Thymus (tissue), 11 donors: ENCODE measurements at regions not wholly inside any gene's neighbourhood (a gene's known extent, or its start where the extent isn't known, plus 50 kb on each side); places are given as distances from the start of the nearest gene placed in this dataset.

ENCODE experiments used
- DNase-seq, 9 donors: peaks; one replicate each; pipeline ENCODE4 v3.0.0-alpha.2; 2013; ENCODE audit warnings: low spot score in 9 of 9, low read depth in 6 of 9, missing footprints in 1 of 9
- H3K27ac ChIP-seq, 2 donors: one replicate each; pipeline ENCODE4 v1.5.1; 2013; ENCODE audit warnings: control low read depth in 1 of 2, low read depth in 1 of 2, low read length in 1 of 2, mild to moderate bottlenecking in 1 of 2, moderate library complexity in 1 of 2
- H3K27me3 ChIP-seq, 2 donors: one replicate each; pipeline ENCODE4 v1.5.1; 2013; ENCODE audit warnings: low read length in 1 of 2; ENCODE audit not compliant: control insufficient read depth in 2 of 2, insufficient read depth in 1 of 2
- H3K36me3 ChIP-seq, 2 donors: one replicate each; pipeline ENCODE4 v1.5.1; 2013; ENCODE audit warnings: low read length in 1 of 2, mild to moderate bottlenecking in 1 of 2, moderate library complexity in 1 of 2; ENCODE audit not compliant: control insufficient read depth in 2 of 2, insufficient read depth in 2 of 2
- H3K4me1 ChIP-seq, 2 donors: one replicate each; pipeline ENCODE4 v1.5.1; 2013; ENCODE audit warnings: low read length in 2 of 2; ENCODE audit not compliant: control insufficient read depth in 2 of 2, insufficient read depth in 2 of 2
- H3K4me3 ChIP-seq, 2 donors: one replicate each; pipeline ENCODE4 v1.5.1; 2013; ENCODE audit warnings: low read length in 2 of 2, control low read depth in 1 of 2, mild to moderate bottlenecking in 1 of 2
- H3K9me3 ChIP-seq, 2 donors: one replicate each; pipeline ENCODE4 v1.5.1; 2013; ENCODE audit warnings: low read length in 1 of 2, mild to moderate bottlenecking in 1 of 2; ENCODE audit not compliant: control insufficient read depth in 2 of 2, insufficient read depth in 1 of 2
- WGBS: extraction: QIAGEN DNeasy Blood & Tissue Kit; methylation state at CpG from one replicate; pipeline ENCODE4 v1.1.7; 2013; 5-methylcytosine and 5-hydroxymethylcytosine counted together
- donor health status: healthy.

GRCh38 chr18:55064073-55064472 lies 104.8 kb upstream of the CCDC68 start:
- Histone ChIP-seq H3K9me3 (no peaks in the 10 kb centered on the region), H3K4me3 (no peak overlapping the region), H3K27ac (no peak overlapping the region), H3K4me1 (no peaks in the 10 kb centered on the region), H3K27me3 (no peaks in the 10 kb centered on the region), H3K36me3 (no peaks in the 10 kb centered on the region)
- DNase-seq, result no peak
- 94% methylated on average over 4 of the region's 4 CpGs for WGBS

DNA sequence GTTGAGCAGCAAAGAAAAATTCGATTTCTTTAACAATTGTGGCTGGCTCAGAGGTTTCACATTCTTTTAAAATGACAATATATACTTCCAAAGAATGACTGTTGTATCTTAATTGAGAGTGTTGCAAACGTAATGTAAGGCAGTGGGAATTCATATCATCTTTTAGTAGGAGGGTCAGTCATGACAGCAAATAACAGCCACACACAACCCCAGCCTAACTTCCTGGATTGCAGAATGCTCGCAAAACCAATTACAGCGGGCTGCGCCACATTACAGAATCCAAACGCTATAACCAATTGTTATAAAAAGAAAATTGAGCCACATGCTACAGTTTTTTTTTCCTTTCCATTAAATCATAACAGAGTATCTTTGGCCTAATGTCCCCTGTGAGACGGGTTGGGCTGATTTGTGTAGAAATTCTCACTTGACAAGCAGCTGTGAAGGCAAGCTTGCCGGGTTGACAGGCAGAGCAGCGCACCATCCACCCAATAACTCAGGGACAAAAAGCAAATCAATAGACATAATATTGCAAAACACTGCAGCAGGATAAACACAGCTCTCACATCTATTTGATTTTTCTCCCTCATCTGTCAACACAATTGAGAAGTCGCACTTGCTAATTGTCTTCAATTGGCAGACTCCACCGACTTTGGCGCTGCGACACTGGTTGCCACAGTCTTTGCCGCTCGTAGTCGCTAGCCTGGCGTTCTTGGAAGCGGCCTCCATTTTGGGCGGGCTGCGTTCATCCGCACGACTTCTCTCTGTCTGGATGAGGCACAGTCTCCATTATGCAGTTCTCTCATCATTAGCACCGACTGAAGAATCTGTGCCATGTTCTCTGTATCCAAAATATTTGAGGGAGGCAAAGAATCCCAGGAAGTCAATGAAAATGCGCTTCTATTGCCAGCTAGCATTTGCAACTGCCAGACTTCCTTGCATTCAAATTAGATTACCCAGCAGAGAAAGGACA lies 95.0 kb upstream of the CCDC68 start:
- DNase-seq, result no peak

DNA sequence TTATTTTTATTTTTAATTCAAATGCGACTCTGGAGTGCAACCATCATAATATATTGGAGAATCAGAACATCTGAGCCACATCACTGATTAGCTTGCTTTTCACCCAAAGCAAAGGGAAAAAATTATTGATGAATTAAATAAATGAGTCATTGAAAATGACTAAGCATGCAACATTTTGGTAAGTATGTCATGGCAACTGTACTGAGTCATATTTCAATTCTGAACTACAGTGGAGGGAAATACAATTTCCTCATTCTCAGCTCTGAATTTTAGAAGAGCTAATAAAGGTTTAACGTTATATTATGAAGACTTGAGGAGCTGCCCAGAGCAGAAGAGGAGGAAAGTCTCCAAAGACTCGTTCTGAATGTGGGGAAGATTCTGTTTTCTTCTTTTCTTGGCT lies 89.6 kb upstream of the CCDC68 start:
- H3K4me1 ChIP-seq, result no peaks in the 10 kb centered on the region
- 64% methylated on average over 3 of the region's 3 CpGs for WGBS

More for the DNA sequence above, 95.0 kb upstream of the CCDC68 start:
- no peaks in the 10 kb centered on the region for H3K36me3 ChIP-seq
- H3K4me3 ChIP-seq, result no peak overlapping the region
- H3K27me3 ChIP-seq, result no peaks in the 10 kb centered on the region
- no peaks in the 10 kb centered on the region for H3K9me3 ChIP-seq
- no peak overlapping the region for H3K27ac ChIP-seq
- no peaks in the 10 kb centered on the region for H3K4me1 ChIP-seq
- 95% methylated on average over 24 of the region's 24 CpGs for whole genome bisulfite sequencing

DNA sequence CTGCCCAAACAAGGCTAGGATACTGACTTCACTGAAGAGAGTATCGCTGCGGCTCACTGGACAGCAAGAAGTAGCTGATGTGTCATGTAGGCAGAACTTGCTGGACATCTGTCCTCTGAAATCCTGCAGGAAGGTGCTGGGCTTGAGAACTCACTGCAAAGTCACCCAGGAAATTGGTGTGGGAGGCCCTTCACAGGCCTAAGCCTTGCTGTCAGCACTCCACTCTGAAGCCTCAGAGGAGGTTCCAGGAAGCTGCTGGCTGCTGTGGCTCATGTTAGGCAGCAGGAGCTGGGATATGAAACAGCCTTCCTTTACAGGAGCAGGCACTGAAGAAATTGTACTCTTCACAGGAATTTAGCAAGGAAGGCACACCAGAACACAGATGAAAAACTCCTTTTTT lies 88.3 kb upstream of the CCDC68 start:
- no peaks in the 10 kb centered on the region for H3K36me3 ChIP-seq
- H3K27me3 ChIP-seq, result no peaks in the 10 kb centered on the region
- H3K27ac ChIP-seq, result no peak overlapping the region
- H3K9me3 ChIP-seq, result no peaks in the 10 kb centered on the region
- no peak overlapping the region for H3K4me3 ChIP-seq
- 97% methylated on average over 2 of the region's 2 CpGs for WGBS
- no peak for DNase-seq
- H3K4me1 ChIP-seq, result no peaks in the 10 kb centered on the region

More for the DNA sequence above, 89.6 kb upstream of the CCDC68 start:
- Histone ChIP-seq H3K4me3 (no peak overlapping the region), H3K27ac (no peak overlapping the region), H3K9me3 (no peaks in the 10 kb centered on the region), H3K27me3 (no peaks in the 10 kb centered on the region), H3K36me3 (no peaks in the 10 kb centered on the region)
- no peak for DNase-seq

- Histone ChIP-seq H3K27me3 (no peaks in the 10 kb centered on the region), H3K4me3 (no peak overlapping the region), H3K9me3 (no peaks in the 10 kb centered on the region), H3K27ac (no peak overlapping the region), H3K4me1 (no peaks in the 10 kb centered on the region), H3K36me3 (no peaks in the 10 kb centered on the region)
- 87% methylated on average over 1 of the region's 1 CpG for WGBS
- no peak for DNase-seq
Observed at GRCh38 chr18:55041366-55041765, 82.1 kb upstream of the CCDC68 start.

GRCh38 chr18:55038162-55038561 lies 78.9 kb upstream of the CCDC68 start:
- no peaks in the 10 kb centered on the region for H3K9me3 ChIP-seq
- no peaks in the 10 kb centered on the region for H3K27me3 ChIP-seq
- no peaks in the 10 kb centered on the region for H3K4me1 ChIP-seq
- H3K4me3 ChIP-seq, result no peak overlapping the region
- 95% methylated on average over 1 of the region's 1 CpG for WGBS
- H3K36me3 ChIP-seq, result no peaks in the 10 kb centered on the region
- DNase-seq, result no peak
- H3K27ac ChIP-seq, result no peak overlapping the region

- WGBS, result 92% methylated on average over 4 of the region's 4 CpGs
Observed at GRCh38 chr18:55034742-55035141, 75.5 kb upstream of the CCDC68 start.

DNA sequence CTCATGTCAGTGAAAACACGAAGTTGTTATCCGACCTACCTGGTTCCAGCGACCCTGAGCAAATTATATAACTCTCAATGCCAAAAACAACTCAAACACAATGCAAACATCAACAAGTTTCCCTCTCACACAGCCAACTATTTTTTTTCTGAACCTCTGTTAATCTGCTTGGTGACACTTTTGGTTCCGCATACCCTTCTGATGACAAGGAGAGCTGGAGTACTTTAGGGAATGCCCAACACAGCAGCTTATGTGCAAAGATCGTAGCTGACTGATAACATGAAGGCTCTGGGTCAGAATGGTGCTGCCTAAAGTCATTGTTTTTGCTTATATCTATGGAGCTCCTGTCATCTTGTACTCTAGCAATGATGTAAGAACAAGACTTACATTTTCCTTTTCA lies 72.7 kb upstream of the CCDC68 start:
- Histone ChIP-seq H3K36me3 (no peaks in the 10 kb centered on the region), H3K4me3 (no peak overlapping the region), H3K4me1 (no peaks in the 10 kb centered on the region), H3K9me3 (no peaks in the 10 kb centered on the region), H3K27me3 (no peaks in the 10 kb centered on the region), H3K27ac (no peak overlapping the region)
- no peak for DNase-seq
- 78% methylated on average over 5 of the region's 5 CpGs for WGBS

More at GRCh38 chr18:55034742-55035141, 75.5 kb upstream of the CCDC68 start:
- no peaks in the 10 kb centered on the region for H3K36me3 ChIP-seq
- H3K4me1 ChIP-seq, result no peaks in the 10 kb centered on the region
- H3K27ac ChIP-seq, result no peak overlapping the region
- H3K4me3 ChIP-seq, result no peak overlapping the region
- H3K9me3 ChIP-seq, result no peaks in the 10 kb centered on the region
- no peak for DNase-seq
- no peaks in the 10 kb centered on the region for H3K27me3 ChIP-seq

- no peaks in the 10 kb centered on the region for H3K36me3 ChIP-seq
- DNase-seq, result no peak
- H3K4me3 ChIP-seq, result no peak overlapping the region
- no peaks in the 10 kb centered on the region for H3K4me1 ChIP-seq
- H3K27ac ChIP-seq, result no peak overlapping the region
- H3K9me3 ChIP-seq, result no peaks in the 10 kb centered on the region
- 88% methylated on average over 3 of the region's 3 CpGs for WGBS
- no peaks in the 10 kb centered on the region for H3K27me3 ChIP-seq
Observed at GRCh38 chr18:55031576-55031975, 72.3 kb upstream of the CCDC68 start.
